RPMI8226 (cell line): ENCODE measurements at regions not wholly inside any gene's neighbourhood (a gene's known extent, or its start where the extent isn't known, plus 50 kb on each side); places are given as distances from the start of the nearest gene placed in this dataset.

Experiments used
- DNase-seq: peaks from one replicate; pipeline ENCODE4 v3.0.0-alpha.2; 2015

DNA sequence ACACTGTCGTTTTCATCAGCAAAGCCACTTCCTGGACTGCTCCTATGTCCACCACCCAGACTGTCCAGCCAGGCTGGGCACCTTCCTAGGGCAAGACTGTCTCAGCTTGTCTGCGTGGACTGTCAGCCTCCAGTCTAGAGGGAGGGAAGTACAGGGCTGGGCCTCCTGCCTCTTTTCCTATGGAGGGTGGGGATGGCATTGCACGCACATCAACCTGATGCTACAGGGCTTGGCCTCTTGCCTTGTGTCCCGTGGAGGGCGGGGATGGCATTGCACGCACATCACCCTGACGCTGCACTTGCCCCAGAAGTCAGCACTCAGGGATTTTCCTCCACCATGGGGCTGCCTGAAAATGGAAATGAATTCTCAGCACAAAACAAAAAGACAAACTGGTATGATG, 304.2 kb upstream of the CDH4 start:
- no peak for DNase-seq

DNA sequence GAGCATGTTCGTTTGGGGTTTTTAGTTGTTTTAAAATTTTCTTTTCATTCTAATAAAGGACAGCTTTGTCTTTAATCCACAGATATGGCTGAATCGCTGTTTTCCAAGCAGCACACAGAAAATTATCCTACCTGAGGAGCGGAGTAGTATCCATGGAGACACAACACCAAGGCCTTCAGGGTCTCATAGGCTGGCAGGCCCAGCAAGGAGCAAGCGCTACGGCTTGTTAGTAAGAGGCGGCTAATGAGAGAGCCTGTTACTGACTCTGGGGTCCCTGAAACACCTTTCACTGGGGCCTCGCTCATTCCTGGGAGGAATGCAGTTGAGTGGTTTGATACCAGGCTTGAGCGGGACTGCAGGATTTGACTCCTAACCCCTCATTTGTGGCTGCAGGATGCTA, 303.8 kb upstream of the CDH4 start:
- DNase-seq: no peak

DNA sequence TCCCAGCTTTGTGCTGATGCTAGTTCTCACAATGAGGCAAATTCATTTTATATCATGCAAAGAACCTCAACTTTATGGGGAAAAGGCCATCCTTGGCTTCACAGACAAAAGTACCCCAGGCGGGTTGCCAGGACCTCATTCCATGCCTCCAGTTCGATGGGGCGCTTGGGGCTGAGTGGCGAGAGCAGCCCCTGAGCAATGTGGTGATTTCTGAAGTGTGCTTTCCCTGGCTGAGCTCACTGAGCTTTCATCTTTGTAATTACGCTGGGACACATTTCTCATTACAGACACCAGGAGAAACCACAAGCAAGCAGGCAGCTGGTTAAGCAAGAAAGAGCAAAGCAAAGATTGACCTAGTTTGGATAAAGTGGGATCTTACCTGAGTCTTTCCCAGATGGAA, 301.5 kb upstream of the CDH4 start:
- DNase-seq: no peak

DNA sequence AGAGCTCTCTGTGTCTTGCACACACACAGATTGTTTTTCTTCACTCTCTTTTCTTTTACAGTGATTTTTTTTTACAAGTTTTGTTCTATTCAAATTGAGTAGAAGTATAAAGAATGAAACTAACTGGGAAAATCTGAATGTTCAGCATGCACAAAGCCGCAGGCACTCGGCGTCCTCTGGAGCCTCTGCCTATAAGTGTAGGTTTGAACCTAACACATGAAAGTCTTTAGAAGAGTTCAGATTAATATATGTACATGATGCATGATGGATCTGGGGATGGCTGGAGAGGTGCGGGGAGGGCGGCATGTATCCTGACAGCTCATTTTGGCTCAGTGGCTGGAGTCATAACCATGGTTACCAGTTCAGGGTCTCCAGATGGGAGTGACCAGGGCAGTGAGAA, 301.1 kb upstream of the CDH4 start:
- no peak for DNase-seq

DNA sequence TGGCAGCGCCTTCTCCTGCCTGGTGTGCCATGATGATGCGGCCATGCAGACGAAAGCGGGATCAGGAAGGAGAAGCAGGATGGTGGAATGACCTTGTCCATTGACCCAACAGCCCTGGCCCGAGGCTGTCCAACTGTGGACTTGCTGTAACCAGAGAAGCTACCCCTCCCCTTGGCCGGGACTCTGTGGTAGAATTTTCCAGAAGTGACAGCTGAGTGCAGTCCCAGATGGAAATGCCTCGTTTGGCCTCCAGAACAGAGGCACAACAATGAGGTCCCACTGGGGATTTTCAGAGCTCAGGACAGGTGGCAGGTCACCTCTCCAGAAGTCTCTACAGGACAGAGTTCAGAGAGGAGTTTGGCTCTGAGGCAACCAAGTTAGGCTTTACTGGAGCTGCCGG, 299.2 kb upstream of the CDH4 start:
- no peak for DNase-seq

DNA sequence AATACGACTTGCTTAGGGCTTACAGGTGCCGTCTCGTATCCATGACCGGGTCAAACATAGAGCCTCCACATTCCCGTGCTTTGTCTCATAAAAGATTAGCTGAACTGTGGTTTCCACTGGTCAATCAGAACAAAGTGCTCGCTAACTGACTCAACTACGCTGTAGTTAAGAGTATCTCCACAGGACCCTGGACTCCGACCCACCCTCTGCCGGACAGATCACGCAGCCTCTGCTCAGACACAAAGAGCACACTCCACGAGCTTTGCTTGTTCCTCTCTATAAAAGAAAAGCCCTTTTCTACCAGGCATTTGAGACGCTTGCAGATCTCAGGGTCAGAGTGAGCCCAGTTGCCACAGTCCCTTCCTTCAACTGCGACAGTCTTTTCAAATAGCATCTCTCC, 298.7 kb upstream of the CDH4 start:
- no peak for DNase-seq

DNA sequence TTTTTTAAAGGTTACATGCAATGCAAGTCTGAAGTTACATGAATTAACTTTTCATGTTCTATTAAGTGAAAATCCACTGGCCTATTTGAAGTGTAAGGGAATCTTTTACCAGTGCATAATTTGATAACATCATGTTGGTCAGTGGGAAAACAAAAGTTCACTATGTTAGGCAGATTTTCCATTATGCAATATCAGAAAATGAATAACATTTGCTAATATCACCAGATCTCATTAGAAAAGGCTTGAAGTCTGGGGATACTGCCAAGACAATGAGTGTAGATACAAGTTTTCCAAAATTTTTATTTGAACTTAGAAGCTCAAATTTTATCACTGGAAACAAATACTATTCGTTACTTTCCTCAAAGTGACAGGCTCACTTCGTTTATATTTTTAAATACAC, 296.4 kb upstream of the CDH4 start:
- DNase-seq: no peak

DNA sequence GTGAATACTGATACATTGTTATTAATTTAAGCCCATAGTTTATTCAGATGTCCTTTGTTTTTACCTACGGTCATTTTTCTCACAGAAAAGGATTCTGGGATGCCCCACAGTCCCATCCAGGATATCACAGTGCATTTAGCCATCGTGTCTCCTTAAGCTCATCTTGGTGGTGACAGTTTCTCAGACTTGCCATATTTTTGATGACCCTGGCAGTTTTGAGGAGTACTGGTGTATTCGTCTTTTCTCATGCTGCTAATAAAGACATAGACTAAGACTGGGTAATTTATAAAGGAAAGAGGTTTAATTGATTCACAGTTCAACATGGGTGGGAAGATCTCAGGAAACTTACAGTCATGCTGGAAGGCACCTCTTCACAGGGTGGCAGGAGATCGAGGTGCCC, 295.9 kb upstream of the CDH4 start:
- no peak for DNase-seq

DNA sequence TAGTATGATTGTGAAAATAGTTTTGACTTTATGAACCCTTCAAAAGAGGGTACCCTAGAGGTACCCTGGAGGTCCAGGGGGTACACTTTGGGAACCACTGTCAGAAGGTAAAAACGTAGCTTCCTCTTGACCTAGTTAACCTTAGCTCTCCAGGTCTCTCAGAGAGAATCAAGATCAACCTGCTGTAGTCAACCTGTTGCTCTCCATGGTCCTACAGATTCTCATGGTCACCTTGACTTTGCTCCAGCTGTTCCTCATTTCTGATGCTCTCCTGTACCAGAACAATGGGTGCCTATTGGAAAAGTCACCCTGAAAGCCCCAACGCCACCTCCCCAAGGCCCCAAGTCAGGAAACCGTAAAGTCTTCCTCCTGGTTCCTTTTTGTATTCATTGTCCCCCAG, 294.4 kb upstream of the CDH4 start:
- no peak for DNase-seq

DNA sequence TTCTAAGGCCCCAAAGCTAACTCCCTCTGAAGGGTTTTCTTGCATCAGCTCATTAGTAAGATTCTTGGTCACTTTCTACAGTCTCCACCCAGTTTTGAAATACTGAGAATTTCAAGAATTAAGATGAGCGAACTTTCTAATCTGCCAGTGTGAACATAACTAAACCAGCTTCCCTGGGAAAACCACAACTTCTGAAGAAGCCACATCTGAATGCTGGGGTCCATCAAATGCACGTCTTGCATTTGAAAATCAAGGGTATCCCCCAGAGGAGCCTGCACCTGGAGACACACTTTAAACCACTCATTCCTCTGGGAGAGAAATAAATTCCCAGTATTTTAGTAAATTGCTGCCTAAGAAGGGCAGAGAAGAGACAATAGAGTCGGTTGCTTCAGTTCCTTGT, 292.1 kb upstream of the CDH4 start:
- DNase-seq: no peak

DNA sequence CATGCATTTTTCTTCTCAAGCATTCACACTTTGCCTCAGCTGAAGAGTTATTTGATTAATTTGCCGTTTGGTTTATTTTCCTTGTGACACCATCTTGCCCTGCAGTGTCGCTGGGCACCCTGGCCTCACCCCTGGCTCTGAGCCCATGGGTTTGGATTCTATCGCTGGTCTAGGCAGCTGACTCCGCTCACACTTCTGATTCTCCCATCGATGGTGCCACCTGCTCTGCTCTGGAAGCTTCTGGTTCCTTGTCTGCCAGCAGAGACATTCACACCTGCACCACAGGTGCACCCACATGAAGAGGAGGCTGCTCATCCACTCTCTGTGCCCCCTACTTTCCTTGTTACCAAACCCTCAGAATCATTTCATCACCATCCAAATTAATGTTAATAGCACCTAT, 291.6 kb upstream of the CDH4 start:
- peak; percentile 33 for DNase-seq

DNA sequence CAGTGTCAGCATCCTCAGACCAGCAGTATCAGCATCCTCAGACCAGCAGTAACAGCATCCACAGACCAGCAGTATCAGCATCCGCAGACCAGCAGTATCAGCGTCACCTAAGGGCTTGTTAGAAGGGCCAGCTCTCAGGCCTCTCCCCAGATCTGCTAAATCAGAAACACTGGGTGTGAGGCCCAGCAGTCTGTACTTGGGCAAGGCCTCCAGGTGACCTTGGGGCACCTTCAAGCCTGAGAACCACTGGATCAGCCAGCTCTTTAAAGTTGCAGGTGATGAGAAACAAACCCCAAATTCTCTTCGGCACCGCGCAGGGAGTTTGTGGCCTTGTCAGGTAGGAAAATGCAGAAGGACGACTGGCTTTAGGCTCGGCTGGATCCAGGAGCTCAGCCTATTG, 290.5 kb upstream of the CDH4 start:
- peak; percentile 16 for DNase-seq

DNA sequence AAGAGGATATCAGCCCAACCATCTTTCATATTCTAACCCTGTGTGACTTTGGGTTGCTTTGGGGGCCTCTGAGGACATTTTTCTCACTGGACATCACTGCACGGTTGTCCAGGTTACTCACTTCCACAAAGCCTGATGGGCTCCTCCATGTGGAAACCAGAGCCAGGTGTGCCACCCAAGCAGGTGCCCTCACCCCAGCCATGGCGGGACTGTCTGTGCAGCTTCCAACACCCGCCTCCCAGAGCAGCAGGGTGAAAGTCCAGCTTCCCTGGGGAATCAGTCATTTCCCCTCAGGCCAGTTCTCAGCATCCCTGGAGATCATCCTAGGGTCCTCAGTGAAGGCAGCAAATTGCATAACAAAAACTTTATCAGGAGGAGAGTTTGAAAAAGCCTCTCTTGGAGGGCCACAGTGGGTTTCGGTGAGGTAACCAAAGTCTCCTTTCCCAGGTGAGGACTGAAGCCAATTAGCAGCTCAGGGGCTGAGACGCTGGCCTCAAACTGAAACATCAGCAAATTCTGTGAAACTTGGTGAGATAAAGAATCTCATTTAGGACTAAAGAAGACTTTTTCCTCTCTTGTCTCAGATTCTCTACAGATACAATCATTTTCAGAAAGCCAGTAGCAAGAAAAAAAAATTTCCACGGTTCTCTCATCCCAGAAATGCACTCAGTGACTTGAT, 289.6 kb upstream of the CDH4 start:
- no peak for DNase-seq

DNA sequence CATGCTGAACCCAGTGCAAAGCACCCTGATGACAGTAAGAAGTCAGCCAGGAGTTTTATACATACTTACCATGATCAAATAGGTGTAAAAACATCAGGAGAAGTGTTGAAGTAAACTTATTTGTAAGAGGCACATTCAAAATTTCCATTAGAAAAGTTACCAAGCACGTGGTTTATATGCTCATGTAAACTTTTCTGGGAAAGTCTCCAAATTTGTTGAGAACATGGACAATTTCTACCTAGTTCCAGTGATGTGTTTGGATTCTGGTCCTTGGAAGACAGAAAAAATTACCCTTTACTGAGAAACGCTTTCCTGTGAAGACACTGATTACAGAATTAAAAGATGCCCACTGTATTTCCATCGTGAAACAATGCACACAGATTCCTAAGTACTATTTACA, 288.9 kb upstream of the CDH4 start:
- DNase-seq: no peak

DNA sequence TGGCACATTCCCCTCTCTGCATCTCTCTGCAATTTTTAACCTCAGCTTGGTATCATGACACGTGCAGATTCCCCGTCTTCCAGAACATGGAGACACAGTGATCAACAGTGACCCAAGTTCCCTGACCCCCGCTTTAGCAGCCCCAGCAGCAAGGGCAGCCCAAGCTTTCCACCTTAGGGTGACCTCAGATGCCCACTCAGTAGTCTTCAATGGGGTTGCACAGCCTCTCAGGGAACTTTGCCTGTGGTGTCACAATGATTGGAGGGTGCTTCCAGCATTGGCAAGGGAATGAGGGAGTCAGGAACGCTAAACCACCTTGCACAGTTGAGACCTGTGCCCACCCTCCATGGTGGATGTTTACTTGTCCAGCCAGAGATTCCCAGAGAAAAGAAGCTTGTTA, 287.1 kb upstream of the CDH4 start:
- DNase-seq: no peak

DNA sequence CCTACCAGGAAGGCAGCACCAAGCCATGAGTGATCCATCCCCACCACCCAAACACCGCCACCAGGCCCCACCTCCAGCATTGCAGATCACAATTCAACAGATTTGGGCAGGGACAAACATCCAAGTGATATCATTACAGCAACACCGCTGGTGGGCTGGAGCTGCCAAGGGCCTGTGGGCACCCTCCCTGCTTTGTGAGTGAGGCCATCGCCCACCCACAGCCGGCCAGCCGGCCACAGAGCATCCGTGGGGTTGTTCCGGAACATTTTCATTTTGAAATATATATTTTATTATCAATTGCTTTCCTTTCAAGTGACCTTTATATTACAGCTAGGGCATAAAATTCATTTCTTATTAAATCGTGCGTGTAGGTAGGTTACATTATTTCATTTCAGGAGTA, 286.0 kb upstream of the CDH4 start:
- no peak for DNase-seq

DNA sequence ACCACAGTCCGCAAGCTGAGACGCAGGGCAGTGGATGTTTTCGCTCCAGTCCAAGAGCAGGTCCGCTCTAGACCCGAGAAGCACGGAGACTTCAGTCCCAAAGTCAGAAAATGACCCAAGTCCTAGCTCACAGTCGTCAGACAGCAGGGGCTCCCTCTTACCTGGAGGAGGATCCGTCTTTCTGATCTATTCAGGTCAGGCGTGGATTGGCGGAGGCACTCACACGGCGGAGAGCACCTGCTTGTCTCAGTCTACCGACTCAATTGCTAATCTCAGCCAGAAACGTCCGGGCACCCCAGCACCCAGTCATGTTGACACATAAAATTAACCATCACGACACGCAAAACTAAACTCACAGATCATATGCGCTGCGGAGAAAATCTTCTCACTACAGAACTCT, 285.3 kb upstream of the CDH4 start:
- DNase-seq: no peak

DNA sequence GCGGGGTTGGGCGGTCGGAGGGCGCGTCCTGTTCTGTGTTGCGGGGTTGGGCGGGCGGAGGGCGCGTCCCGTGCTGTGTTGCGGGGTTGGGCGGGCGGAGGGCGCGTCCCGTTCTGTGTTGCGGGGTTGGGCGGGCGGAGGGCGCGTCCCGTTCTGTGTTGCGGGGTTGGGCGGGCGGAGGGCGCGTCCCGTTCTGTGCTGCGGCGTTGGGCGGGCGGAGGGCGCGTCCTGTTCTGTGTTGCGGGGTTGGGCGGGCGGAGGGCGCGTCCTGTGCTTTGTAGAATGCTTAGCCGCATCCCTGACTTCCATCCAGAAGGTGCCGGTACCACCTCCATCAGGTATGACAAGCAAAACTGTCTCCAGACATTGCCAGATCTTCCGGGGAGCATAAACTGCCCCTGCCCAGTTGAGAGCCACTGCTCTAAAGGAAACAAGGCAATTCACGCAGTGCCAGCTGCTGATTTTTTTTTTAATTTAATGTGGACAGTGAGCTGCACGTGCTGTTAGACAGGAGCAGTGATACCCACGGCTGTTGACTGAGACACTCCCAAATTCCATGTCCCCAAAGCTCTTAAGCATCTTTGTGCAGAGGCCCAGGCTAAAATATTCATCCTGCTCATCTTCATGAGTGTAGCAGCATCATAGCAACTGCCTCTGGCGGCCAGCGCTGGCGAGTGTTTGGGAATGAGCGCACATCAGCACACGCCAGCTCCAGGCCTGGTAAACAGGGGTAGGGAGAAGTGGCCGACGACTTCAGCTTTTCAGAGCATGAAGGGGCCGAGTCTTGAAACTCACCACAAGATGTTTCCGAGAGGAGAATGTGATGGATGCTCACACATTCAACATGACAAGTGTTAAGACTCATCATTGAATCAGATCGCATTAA, 284.4 kb upstream of the CDH4 start:
- DNase-seq: no peak

DNA sequence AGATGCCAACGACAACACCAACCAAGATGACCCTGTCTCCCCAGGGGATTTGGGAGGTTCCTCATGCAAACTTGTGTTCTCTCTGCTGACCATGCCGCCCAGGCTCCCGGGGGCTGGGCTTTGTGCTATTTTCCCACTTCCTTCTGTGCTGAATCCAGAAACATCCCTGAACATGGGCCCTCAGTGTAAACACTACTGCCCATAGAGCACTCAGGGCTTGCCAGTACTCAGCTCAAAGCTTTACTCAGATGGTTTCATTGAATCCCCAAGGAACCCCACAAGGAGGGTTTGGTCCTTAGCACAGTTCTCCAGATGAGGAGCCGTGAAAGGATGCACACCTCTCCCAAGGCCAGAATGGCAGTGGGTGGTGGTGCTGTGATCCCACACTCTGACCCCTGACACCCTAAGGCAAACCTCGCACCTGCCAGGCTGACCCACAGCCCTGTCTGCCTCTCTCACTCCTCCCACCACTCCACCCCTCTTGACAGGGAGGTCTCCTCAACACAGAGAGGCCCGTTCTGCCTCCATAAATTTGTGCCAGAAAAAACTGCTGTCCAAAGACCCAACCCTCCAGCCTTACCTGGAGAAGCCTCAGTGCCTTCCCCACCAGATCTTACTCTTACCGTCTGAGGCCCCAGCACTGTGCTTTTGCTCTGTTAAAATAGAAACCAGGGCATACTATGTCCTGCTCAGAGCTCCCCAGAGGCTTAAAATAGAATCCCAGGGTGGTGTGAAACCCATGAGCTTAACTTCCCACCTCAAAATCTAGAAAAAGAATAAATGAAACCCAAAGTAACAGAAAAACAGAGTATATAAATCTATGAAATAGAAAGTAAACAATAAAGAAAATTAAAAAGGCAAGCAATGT, 283.0 kb upstream of the CDH4 start:
- DNase-seq: no peak

DNA sequence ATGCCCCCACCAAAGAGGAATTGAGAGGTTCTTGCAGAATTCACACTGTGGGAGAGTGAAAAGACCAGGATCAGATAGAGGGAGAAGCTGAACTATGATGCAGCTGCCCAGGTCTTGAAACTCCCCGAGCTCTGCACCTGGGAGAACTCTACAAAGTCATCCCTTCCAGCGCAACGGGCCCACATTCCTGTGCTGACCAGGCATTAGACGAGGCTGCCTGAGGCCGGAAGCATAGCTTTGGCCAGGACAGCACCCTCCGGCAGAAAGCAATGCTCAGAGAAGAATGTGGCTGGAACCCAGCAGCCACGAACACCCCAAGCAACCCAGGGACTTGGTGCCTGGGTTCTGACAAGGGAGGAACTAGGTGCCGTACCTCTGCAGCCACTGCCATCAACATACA, 281.5 kb upstream of the CDH4 start:
- DNase-seq: no peak

DNA sequence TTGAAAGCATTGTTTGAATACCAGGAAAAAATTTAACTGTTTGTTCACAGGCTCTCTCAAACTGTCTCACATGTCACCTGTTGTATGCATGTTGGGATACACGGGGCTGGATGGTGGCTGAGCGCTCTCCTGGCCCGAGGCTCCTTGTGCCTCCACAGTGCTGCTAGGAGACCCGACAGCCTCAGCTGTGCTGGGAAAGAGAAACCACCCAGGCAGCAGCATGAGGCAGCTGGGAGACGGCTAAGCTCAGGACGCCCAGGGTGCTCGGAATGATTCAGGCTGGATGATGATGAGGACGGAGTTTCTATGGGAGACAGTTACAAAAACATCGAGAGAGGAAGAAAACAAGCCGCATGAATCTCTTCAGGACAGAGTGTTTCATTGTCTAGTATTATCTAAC, 278.0 kb upstream of the CDH4 start:
- no peak for DNase-seq

DNA sequence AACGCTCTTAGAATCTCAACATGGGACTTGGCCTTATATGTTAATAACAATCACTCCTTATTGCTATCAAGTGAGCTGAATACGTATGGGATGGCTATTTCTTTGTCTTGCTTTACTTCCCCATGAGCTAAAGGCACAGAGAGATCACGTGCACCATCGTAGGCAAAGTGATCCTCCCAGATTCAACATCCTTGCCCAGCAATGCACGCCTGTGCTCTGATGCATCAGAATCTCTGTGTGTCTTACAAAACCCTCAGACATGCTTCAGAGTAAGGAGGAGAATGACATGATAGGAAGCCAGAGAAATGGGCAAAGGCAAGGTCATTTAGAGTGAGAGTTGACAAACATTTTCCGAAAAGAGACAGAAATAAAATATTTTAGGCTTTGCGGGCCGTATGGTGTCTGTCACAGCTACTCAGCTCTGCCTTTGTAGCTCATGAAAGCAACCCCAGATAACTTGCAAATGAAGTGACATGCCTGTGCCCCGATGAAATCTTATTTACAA, 277.6 kb upstream of the CDH4 start:
- no peak for DNase-seq

DNA sequence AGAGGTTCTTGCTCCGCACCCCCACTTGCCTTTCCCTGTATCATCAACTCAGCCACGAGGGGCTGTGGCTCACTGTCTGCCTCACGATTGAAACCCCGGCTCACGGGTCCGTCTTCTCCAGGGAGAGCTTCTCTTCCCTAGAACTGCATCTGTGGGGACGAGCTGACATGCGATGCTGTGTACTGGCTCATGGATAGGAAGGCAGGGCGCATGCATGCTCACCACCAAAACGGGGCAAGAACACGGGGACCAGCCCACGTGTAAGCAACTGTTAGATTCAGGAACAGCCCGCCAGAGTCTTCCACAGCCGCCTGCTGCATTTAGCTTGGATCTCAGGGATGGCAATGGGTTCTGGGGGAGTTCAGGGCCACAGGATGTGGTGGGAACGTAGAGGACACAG, 275.9 kb upstream of the CDH4 start:
- no peak for DNase-seq

DNA sequence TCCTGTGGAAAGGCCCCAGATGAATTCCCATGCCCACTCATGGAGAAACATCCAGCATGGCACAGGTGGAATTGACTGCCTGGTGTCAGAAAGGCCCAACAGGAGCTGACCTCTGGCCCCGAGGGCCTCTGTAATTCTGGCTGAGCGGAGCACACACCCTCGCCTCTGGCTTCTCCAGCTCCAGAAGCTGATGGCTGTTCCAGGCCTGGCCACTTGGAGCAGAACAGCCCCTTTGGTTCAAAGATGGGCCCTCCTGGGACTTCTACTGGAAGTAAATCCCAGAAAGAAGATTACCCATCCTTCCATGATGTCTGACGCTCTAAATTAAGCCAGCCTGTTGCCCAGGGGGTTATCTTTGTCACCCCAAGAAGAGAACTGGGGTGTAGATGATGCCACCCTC, 275.1 kb upstream of the CDH4 start:
- no peak for DNase-seq
